HG03025 (cell line): ENCODE measurements at regions not wholly inside any gene's neighbourhood (a gene's known extent, or its start where the extent isn't known, plus 50 kb on each side); places are given as distances from the start of the nearest gene placed in this dataset.
"Not testable (repeated sequence)": the region's sequence is repeated elsewhere in the genome, so short reads cannot be mapped to it uniquely, and the experiment has no call there.

Experiments used
- ATAC-seq: cut with Tn5 transposase; IDR thresholded peaks from one replicate; pipeline ENCODE4 v1.9.1; 2021; ENCODE audit warnings: mild to moderate bottlenecking, moderate library complexity; ENCODE audit not compliant: unreplicated experiment, low FRiP score

DNA sequence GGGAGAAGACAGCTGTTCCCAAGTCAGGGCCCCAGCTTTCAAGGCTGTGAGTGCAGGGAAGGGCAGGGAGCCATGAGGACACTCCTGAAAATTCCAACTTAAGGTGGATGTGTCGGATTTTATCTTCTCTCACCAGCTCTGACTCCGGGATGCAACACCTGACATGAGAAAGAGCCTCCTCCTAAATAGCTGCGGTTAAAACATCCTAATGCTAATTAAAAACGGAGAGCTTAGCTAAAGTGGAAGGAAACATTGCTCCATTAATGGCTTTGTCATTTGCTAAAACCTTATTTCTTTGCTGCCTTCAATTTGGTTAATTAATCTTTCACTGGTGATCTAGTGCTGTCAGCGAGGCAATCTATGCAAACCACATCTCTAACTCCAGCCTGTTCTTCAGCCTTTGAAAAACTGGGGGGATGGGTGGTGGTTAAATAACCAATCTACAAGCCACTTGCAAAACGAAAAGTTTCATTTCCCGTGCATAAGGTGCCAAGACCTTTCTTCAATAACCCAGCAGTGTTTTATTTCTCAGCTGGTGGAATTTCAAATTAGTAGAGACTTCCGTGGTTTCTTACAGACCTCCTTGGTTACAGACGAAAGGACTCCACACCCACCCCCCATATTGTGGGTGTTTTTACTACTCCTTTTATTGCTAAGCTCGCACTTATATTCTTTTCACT is 379.6 kb downstream of the MLLT3 start:
- peak; percentile 94 for ATAC-seq

DNA sequence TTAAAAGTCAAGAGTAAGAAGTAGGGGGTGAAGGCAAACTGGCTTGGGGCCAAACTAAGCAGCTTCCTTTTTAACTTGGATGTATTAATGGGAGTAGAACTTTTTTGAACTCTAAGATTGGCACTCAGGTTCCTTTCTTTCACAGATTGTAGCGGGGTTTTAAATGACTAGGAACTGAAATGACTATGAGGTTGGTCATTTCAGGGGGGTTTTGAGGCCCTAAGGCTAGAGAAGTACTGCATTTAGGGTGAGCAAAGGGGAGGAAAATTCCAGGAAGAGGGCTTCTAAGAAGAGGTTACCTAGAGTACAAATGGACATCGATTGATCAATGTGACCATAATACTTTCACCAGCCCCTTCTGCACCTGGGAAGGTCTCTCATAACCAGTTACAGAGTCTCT is 381.8 kb downstream of the MLLT3 start:
- no peak for ATAC-seq

DNA sequence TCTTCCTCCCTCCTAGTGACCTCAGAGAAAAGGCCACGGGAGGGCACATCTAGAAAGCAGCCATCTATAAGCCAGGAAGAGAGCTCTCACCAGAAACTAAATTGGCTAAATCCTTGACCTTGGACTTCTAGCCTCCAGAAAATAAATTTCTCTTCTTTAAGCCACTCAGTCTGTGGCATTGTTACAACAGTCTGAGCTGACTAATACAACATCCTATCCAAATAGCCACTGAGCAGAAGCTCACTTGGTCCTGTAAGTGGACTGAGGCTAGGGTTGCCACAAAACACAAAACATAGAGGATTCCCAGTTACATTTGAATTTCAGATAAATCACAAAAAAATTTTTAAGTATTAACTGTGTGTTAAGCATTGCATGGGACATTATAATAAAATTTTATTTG is 383.4 kb downstream of the MLLT3 start:
- no peak for ATAC-seq

DNA sequence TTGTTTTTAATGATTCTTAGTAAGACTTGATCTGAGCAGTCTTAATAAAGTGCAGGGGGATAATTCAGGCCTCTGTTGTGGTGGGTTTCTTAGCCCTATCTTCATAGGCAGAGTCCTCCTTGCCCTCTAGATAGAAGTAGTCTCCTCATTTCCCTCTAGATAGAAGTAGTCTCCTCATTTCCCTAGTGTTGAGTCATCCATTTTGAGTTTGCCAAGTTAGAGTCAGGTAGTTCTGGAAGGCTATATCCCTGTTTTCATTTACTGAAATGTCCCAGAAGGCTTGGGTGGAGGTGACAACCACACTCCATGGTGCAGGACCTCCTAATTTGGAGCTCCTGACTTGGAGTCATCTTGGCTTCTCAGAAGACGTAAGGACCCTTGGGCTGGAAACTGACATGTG is 384.6 kb downstream of the MLLT3 start:
- no peak for ATAC-seq

DNA sequence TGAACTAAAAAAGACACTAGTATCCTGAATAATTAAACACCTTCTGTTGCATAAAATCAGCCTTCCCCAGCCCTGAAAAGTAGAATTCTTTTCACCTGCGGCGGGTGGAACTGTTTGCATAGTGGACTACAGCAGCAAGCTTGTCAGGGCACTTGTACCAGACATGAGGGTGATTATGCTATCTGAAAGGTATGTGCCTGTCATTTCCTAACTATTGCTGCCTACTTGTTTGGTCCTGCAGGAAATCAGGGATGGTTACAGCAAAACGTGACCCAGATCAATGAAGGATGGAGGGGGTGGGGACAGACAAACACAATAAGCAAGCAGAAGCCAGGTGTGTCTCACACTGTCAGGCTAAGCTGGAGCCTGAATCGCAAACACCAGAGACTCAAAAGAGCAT is 385.6 kb downstream of the MLLT3 start:
- no peak for ATAC-seq

DNA sequence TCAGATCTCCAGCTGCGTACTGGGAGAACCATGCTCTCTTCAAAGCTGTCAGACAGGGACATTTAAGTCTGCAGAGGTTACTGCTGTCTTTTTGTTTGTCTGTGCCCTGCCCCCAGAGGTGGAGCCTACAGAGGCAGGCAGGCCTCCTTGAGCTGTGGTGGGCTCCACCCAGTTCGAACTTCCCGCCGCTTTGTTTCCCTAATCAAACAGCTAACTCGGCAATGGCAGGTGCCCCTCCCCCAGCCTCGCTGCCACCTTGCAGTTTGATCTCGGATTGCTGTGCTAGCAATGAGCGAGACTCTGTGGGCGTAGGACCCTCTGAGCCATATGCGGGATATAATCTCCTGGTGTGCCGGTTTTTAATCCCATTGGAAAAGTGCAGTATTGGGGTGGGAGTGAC is 387.1 kb downstream of the MLLT3 start:
- not testable (repeated sequence) for ATAC-seq

DNA sequence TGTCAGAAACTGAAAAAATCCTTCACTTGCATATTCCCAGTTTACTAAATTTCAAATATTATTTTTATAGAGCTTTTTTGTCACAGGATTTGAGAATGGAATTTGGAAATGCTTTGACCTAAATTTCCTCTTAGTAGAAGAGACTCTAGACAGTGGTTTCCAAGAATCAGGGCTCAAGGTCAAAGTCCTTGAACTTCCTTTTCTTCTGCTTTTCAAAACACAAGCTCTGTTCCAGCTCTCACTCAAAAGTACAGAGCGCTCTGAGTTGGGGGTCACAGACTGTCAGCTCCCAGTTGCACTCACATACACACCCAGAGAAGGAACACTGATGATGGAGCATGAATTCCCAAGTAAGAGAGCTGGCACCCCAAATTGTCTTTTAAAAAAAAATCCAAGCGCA is 394.2 kb downstream of the MLLT3 start:
- ATAC-seq = no peak

DNA sequence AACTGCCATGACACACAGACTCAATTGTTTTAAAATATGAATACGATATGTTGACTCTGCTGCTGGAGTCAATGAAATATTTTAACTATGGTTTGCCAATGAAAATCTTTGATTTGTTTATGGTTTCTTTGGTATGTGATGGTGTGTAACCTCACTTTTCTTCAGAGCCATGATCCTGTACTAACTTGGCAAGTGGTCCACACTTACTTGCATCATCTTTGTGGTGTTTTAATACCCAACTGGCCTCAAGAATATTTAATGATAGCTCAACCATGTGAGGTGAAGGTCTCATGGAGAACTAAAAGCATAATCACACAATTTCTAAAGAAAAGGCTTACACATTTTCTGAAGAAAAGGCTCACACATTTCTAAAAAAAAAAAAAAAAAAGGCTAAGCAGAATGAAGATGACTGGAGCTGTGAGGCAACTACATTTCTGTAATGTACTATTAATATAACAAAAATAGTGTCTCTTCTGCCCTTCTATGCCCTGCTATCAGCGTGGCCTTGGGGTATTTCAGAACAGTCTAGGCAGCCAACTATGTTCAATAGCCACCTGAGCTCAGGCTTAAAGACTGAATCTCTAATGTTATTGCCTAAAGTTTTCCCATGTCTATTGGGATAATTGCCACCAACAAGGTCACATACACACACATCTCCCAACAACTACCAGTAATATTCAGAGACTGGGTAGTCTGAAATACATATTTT is 395.0 kb downstream of the MLLT3 start:
- no peak for ATAC-seq

DNA sequence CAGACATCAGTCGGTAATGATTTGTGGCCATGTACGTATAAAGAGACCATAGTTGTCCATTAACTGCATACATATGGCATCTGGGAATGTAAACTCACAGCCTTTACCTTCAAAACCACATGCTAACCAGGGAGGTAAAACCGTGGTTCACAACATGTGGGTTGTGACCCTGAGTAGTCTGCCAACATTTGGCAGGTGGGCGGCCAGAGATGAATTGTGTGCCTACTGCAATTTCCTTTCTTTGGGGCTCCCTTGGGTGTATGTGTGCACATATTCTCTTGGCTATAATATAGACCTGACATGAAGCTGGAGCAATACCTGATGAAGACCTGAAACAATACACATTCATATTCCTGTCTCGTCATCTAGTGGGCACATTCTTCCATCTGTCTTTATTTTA is 396.0 kb downstream of the MLLT3 start:
- ATAC-seq = no peak

DNA sequence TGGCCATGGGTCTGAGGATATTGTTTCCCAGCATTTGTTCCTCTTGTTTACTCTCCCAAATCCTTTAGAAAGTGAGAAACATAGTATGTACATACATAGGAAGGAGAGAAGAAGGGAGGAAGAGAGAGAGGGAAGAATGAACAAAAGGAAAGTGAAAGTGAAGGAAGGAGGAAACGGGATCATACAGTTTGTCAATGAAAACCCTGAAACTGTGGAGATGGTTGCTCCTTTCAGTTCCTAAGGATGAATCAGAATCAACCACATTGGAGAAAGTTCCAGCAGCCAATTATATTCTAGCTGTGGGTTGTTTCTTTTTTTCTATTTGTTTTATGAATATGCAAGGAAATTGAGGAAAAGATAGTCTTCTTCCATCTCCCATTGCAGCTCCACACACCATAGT is 396.5 kb downstream of the MLLT3 start:
- ATAC-seq = no peak

DNA sequence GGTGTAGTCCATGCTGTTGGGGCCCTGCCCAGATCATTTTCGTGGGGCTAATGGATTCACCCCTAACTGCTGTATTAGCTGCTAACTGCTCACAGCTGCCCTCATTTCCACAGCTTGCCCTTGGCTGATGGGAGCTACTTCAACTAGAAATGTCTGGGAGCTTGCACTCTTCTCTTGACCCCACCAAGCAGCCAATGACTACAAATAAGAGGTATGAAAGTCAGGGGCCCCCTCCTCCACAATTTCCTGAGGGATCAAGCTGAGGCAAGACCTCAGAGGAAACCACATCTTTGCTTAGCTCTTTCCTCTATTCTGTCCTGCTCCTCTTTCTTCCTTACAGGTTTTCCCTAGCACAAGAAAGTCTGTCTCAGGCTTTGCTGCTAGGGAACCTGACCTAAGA is 397.5 kb downstream of the MLLT3 start:
- ATAC-seq = no peak

DNA sequence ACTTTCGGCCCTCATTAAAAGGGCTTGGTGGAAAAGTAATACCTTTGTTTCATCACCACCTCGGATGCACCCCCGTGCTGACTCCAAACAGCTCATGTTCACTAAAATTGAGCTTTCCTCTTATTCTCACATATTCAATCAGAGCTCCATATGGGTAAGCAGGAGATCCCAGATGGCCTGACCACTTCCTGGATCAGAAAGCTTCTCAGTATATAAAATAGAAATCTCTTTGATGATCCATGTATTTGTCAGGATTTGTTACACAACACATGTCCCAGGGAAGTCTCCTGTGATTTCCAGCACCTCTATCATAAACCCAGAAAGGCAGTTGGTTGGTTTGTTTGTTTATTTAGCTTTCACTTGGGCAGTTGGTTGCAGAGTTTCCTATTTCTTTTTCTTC is 402.0 kb downstream of the MLLT3 start:
- ATAC-seq = no peak

DNA sequence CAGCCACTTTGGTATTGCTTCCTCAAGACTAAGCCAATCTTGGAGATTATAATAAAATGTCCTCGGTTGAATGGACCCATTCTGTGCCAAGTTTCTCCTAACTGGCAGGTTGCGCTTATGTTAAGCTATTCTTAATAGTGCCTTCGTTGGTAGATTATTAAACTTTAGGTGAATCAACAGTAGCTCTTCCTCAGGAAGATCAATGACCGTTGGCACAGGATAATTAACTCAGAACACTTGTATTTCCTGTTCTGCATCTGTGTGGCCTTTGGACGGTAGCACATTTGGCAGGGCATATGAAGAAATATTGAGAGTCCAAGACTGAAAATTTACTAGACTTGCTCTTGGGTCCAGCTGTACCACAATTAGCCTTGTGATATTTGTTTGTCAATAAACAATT is 402.9 kb downstream of the MLLT3 start:
- no peak for ATAC-seq

DNA sequence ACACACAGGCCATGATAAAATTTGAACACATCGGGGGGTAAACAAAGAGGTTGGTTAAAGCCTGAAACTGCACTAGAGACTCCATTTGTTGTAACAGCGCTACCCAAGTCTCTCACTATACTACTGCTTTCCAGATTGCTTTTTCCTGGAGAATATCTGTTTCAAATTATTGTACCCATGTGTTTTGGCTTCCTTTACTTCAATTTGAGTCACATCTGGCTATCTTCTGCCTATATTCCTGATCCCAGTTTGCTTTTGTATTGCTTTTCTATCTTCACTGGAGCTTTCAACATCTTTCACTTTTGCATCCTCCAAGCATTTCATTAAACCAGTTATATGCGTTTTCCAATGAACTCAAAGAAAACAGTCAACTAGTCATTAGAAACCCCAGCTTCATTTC is 404.7 kb downstream of the MLLT3 start:
- no peak for ATAC-seq

DNA sequence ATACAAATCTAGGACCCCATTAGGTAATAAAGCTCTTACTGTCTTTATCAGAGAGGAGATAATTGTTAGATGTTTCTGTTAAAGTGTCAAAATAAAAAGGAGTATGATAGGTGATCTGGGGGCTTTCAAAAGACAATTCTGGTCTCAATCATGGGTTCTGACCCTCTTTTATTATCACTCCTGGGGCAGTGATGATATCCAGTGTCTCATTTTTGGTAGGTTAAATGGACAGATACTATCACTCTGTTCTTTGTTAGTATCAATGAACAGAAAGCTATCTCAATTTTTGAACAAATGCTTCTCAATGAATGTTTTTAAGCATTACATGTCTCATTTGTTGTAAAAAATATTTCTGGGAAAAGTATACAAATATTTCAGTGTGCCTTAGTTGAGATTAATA is 405.9 kb downstream of the MLLT3 start:
- ATAC-seq = no peak

DNA sequence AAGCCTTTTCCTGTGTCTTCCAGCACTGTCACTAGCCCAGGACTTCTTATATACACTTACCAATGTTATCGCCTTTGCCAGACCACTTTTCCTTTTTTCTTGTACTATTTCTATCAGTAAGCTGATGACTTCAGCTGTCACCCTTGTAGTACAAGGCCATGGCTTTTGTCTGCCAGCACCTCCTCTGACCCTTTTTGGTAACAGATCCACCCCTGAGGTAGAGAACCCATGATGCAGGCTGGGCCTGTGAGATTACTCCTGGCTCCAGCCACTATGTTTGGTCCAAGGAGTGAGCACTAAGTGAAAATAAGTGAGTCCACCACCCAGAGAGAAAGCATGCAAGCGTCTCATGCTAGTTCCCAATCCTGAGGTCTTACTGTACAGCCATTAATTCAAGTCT is 406.7 kb downstream of the MLLT3 start:
- ATAC-seq = no peak

DNA sequence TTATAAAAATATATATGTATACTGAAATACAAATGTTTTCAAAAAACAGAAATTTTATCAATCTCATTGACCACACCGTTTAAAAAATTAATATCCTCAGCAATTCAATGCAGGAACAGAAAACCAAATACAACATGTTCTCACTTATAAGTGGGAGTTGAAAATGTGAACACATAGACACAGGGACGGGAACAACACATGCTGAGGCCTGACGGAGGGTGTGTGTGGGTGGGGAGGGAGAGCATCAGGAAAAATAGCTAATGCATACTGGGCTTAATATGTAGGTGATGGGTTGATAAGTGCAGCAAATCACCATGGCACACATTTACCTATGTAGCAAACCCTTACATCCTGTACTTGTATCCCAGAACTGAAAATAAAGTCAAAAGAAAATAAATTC is 409.5 kb downstream of the MLLT3 start:
- ATAC-seq = no peak

DNA sequence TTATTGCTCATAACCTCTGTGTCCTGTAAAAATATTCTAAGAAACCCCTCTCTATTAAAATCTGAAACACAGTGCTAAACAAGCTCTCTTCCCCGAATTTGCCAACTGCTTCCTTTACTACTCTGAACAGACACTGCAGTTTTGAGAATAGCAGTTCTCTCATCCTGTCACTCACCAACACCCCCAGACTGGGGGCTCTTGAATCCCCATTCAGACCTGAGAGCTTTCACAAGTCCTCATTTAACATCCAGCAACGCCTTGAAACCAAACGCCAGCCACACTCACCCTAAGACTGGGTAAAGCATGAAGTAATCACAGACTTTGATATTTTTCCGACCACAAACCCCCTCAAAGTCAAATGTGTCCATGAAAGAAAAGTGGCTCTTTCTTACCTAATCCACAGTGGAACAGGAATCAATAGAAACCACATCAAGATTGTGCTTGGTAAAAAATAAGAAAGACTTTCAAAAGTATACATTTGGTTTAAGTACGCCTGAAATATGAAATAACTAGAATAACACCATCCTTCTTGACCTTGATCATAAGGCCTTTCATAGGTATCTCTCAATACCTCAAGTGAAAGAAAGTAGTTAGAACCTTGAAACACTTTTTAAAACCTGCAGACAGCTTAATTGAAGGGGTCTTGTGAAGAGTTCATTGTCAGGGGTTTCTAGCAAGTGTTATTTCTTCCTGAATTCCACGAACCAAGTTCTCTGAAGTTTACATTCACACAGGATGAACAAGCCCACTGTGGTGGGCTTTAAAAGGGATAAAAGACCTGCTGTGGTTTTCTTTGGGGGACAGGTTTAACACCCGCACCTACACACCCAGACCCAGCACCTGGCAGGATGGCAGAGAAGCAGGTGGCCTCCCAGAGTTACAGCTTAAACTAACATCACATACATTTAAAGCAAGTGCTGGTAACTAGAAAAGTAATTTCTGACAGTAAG is 412.6 kb downstream of the MLLT3 start:
- ATAC-seq = no peak

DNA sequence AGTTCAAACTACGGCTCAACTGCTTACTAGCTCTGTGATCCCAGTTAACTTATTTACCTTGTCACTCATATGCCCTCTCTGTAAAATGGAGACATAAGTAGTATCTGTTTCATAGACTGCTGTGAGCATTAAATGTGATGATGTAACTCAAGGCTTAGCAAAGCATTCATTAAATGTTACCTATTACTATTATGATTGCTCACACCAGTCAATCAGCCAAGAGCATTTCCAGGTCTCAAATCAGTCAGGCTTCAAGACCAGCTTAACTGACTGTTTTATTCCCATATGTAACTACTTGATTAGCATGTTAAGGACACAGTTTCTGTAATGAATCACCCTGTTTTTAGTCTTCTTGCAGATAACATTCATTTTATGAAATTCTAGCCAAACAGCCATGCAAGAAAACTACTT is 413.3 kb downstream of the MLLT3 start:
- ATAC-seq = no peak

DNA sequence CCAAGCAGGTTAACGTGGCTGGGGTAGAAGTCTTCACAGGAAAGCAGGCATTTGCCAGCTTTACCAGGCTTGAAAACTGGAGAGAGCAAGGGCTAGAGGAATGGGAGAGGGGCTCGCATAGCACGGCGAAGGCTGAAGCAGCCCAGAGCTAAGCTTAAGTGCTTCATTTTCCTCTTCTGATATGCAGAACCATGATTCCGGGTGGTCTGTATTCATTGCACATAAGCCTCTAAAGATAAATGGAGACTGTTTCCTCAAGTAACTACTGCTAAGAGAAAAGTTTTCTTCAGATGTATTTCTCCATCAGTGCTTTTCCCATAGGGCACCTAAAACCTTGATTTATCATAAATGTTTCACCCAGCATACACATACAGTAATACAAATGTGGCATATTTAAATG is 414.1 kb downstream of the MLLT3 start:
- no peak for ATAC-seq

DNA sequence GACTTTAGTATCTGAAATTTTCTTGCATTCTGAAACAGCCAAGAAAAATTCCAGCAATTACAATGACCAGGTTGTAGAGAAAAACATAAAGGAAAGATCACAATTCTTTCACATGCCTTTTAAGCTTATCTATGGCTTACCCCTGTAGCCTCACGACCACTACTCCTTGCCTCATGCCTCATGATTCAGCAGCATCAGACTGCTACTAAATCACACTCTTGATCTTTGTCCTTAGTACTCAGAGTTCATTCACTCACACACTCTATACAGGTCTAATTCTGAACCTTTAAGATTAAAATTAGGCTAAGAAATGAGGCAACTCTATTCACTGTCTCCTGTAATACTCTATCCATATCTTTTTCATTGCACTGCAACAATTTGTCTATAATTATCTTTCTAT is 415.1 kb downstream of the MLLT3 start:
- ATAC-seq = no peak
